ENCODE measurements at regions not wholly inside any gene's neighbourhood (a gene's known extent, or its start where the extent isn't known, plus 50 kb on each side); places are given as distances from the start of the nearest gene placed in this dataset.

DNA sequence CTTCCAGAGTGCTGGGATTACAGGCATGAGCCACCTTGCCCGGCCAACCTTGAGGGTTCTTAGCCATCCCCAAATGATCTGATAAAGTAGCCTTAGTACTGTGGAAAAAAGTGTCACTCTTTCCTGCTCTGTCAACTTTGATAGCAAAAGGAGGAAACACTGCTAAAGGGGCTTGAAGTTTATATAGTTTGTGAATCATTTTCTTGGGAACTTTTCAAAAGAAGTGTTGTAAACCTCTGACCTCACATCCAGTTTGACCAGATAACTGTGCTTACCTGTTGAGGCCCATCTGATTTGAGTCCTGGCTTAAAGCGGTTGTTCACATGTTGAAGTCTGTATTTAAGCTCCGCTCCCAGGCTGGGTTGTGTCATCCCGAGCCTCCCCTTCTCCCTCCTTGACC is 303.3 kb downstream of the DOCK8 start:
- TF ChIP-seq, protein P1, sequence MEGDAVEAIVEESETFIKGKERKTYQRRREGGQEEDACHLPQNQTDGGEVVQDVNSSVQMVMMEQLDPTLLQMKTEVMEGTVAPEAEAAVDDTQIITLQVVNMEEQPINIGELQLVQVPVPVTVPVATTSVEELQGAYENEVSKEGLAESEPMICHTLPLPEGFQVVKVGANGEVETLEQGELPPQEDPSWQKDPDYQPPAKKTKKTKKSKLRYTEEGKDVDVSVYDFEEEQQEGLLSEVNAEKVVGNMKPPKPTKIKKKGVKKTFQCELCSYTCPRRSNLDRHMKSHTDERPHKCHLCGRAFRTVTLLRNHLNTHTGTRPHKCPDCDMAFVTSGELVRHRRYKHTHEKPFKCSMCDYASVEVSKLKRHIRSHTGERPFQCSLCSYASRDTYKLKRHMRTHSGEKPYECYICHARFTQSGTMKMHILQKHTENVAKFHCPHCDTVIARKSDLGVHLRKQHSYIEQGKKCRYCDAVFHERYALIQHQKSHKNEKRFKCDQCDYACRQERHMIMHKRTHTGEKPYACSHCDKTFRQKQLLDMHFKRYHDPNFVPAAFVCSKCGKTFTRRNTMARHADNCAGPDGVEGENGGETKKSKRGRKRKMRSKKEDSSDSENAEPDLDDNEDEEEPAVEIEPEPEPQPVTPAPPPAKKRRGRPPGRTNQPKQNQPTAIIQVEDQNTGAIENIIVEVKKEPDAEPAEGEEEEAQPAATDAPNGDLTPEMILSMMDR (conservative IDR thresholded peaks at IDR 0.05; ENCODE audit: low read depth, low read length) = no peak
- no peak for TF ChIP-seq BHLHE40 (IDR thresholded peaks at IDR 0.05; ENCODE audit: low read depth, low read length)
- TF ChIP-seq POLR2A (IDR thresholded peaks at IDR 0.05; ENCODE audit: low read depth, low read length) = no peak
- TF ChIP-seq RFX5 (IDR thresholded peaks at IDR 0.05; ENCODE audit: low read depth, low read length) = no peak
- no peak for TF ChIP-seq MXI1 (IDR thresholded peaks at IDR 0.05; ENCODE audit: borderline replicate concordance, low read depth, low read length)
- no peak for TF ChIP-seq CEBPB (IDR thresholded peaks at IDR 0.05; ENCODE audit: low read depth, low read length)

Measured in IMR-90 (cell line).